GM19463 (cell line): ENCODE measurements at regions not wholly inside any gene's neighbourhood (a gene's known extent, or its start where the extent isn't known, plus 50 kb on each side); places are given as distances from the start of the nearest gene placed in this dataset.
"Not testable (repeated sequence)": the region's sequence is repeated elsewhere in the genome, so short reads cannot be mapped to it uniquely, and the experiment has no call there.

ENCODE experiments used
- ATAC-seq: cut with Tn5 transposase; IDR thresholded peaks from one replicate; pipeline ENCODE4 v1.9.1; 2021; ENCODE audit warnings: mild to moderate bottlenecking, moderate library complexity; ENCODE audit not compliant: unreplicated experiment

- ATAC-seq, result no peak
Measured at GRCh38 chrX:95762716-95763115, 921.9 kb upstream of the DIAPH2 start.

GRCh38 chrX:95764972-95765451, 919.6 kb upstream of the DIAPH2 start:
- ATAC-seq, result peak; percentile 91

- not testable (repeated sequence) for ATAC-seq
Measured at GRCh38 chrX:95771198-95771597, 913.4 kb upstream of the DIAPH2 start.

GRCh38 chrX:95791876-95792275, 892.8 kb upstream of the DIAPH2 start:
- no peak for ATAC-seq

- no peak for ATAC-seq
Measured at GRCh38 chrX:95797344-95797743, 887.3 kb upstream of the DIAPH2 start.

- ATAC-seq, result no peak
Measured at GRCh38 chrX:95823796-95824195, 860.8 kb upstream of the DIAPH2 start.

- ATAC-seq, result no peak
Measured at GRCh38 chrX:95835223-95835622, 849.4 kb upstream of the DIAPH2 start.

GRCh38 chrX:95836517-95836916, 848.1 kb upstream of the DIAPH2 start:
- ATAC-seq, result no peak

GRCh38 chrX:95841863-95842262, 842.8 kb upstream of the DIAPH2 start:
- ATAC-seq, result no peak

GRCh38 chrX:95860127-95860526, 824.5 kb upstream of the DIAPH2 start:
- no peak for ATAC-seq

GRCh38 chrX:95875661-95876060, 809.0 kb upstream of the DIAPH2 start:
- ATAC-seq, result no peak

- no peak for ATAC-seq
Measured at GRCh38 chrX:95878874-95879273, 805.8 kb upstream of the DIAPH2 start.

GRCh38 chrX:95884186-95884585, 800.5 kb upstream of the DIAPH2 start:
- ATAC-seq, result no peak

- ATAC-seq, result no peak
Measured at GRCh38 chrX:95885074-95885473, 799.6 kb upstream of the DIAPH2 start.

GRCh38 chrX:95889279-95889678, 795.4 kb upstream of the DIAPH2 start:
- ATAC-seq, result no peak

- no peak for ATAC-seq
Measured at GRCh38 chrX:95893636-95894035, 791.0 kb upstream of the DIAPH2 start.

- no peak for ATAC-seq
Measured at GRCh38 chrX:95903490-95903889, 781.2 kb upstream of the DIAPH2 start.

GRCh38 chrX:95903975-95904374, 780.7 kb upstream of the DIAPH2 start:
- ATAC-seq, result no peak

GRCh38 chrX:95907081-95907480, 777.6 kb upstream of the DIAPH2 start:
- no peak for ATAC-seq

GRCh38 chrX:95911062-95911461, 773.6 kb upstream of the DIAPH2 start:
- ATAC-seq, result no peak

- ATAC-seq, result no peak
Measured at GRCh38 chrX:95919605-95920004, 765.0 kb upstream of the DIAPH2 start.

GRCh38 chrX:95945528-95945927, 739.1 kb upstream of the DIAPH2 start:
- ATAC-seq, result no peak

GRCh38 chrX:95949588-95949987, 735.1 kb upstream of the DIAPH2 start:
- no peak for ATAC-seq

- no peak for ATAC-seq
Measured at GRCh38 chrX:95950679-95951078, 734.0 kb upstream of the DIAPH2 start.
